ENCODE measurements at regions not wholly inside any gene's neighbourhood (a gene's known extent, or its start where the extent isn't known, plus 50 kb on each side); places are given as distances from the start of the nearest gene placed in this dataset.

- intact Hi-C loops (cut with micrococcal nuclease) = no loop called here
- dilution Hi-C loops (cut with MboI; ENCODE audit: extremely low pct_ligation_motif_present, low sequenced_read_pairs) = no loop called here
- H2AFZ ChIP-seq (ENCODE audit: low read depth, low read length) = no peak overlapping the region
- no peaks in the 10 kb centered on the region for H3K36me3 ChIP-seq (ENCODE audit: control insufficient read depth in 2 of 2, extremely low read depth in 1 of 2, insufficient read depth in 2 of 2, low read length in 2 of 2)
- POLR2A ChIA-PET = no interaction called here
- no peak overlapping the region for H3K27ac ChIP-seq (ENCODE audit: insufficient read depth, low read depth, low read length)
- H3K27me3 ChIP-seq (ENCODE audit: control insufficient read depth in 2 of 2, insufficient read depth in 2 of 2, low read length in 2 of 2) = no peaks in the 10 kb centered on the region
- no peaks in the 10 kb centered on the region for H3K9me1 ChIP-seq (replicated peaks; ENCODE audit: control insufficient read depth, extremely low read depth, insufficient read depth, low read length)
- DNase-seq (ENCODE audit: low read depth, low spot score) (no peak), FAIRE-seq (no peak)
- no peak for TF ChIP-seq CTCF (IDR thresholded peaks at IDR 0.05; ENCODE audit: extremely low read depth in 1 of 2, insufficient read depth in 1 of 2, low read depth in 1 of 2, low read length in 2 of 2)
- TF ChIP-seq GATA2 (IDR thresholded peaks at IDR 0.05; ENCODE audit: insufficient read depth, insufficient read length, low read depth, low read length) = no peak
- TF ChIP-seq JUN (IDR thresholded peaks at IDR 0.05; ENCODE audit: borderline replicate concordance, insufficient read depth, insufficient read length, low read depth) = no peak
- TF ChIP-seq MYC (IDR thresholded peaks at IDR 0.05; ENCODE audit: low read depth, low read length) = no peak
- TF ChIP-seq EZH2 (IDR thresholded peaks at IDR 0.05; ENCODE audit: borderline replicate concordance, low read depth, low read length, severe bottlenecking) = no peak
- TF ChIP-seq POLR2AphosphoS5 (IDR thresholded peaks at IDR 0.05; ENCODE audit: insufficient read depth, low read depth, low read length) = no peak
- no peak for TF ChIP-seq FOS (IDR thresholded peaks at IDR 0.05; ENCODE audit: borderline replicate concordance, insufficient read depth, low read length)
- no peak for TF ChIP-seq MAX (IDR thresholded peaks at IDR 0.05; ENCODE audit: insufficient read depth, insufficient read length)
- TF ChIP-seq POLR2A (IDR thresholded peaks at IDR 0.05; ENCODE audit: low read depth, low read length) = no peak
- no peaks in the 10 kb centered on the region for H4K20me1 ChIP-seq (replicated peaks; ENCODE audit: control insufficient read depth, extremely low read depth, insufficient read depth, low read length)
- no TSS peak for BruUV-seq (replicated peaks)
- no peak overlapping the region for H3K9ac ChIP-seq (replicated peaks; ENCODE audit: extremely low read depth, insufficient read depth, low read length)
- H3K79me2 ChIP-seq (ENCODE audit: control insufficient read depth, insufficient read depth, low read length) = no peaks in the 10 kb centered on the region
- H3K4me1 ChIP-seq (ENCODE audit: control insufficient read depth, extremely low read depth, insufficient read depth, low read length) = no peaks in the 10 kb centered on the region
- no peak overlapping the region for H3K4me2 ChIP-seq (ENCODE audit: insufficient read depth, low read length)
- no peak overlapping the region for H3K4me3 ChIP-seq (replicated peaks in 1 of 3; ENCODE audit: insufficient read depth in 1 of 3, low read depth in 1 of 3, low read length in 3 of 3)
- CTCF ChIA-PET = interaction anchor here (1.3 to 1.4 kb wide), 3 partner anchors 16 to 21 kb away, joined by 3 read pairs; no protein-coding TSS in a partner anchor
- no peaks in the 10 kb centered on the region for H3K9me3 ChIP-seq (replicated peaks; ENCODE audit: control insufficient read depth, insufficient read depth, low read length)
These were observed 2852.5 kb downstream of the PCDH9 start for GRCh38 chr13:64377606-64378005.

Measured in endothelial cell of umbilical vein (primary cell).